B cell (primary cell): ENCODE measurements at regions not wholly inside any gene's neighbourhood (a gene's known extent, or its start where the extent isn't known, plus 50 kb on each side); places are given as distances from the start of the nearest gene placed in this dataset.

Source experiments
- EZH2 ChIP-seq: IDR thresholded peaks from 2 replicates; pipeline ENCODE4 v1.6.1; 2012; ENCODE audit warnings: borderline replicate concordance, low read depth, mild to moderate bottlenecking, moderate library complexity, low read length; ENCODE audit not compliant: insufficient read depth, poor library complexity, severe bottlenecking
- TF ChIP-seq, protein P1 (sequence below): fragments of 200-600 bp; IDR thresholded peaks from one replicate; pipeline ENCODE4 v1.8.0; 2022; ENCODE audit warnings: antibody characterized with exemption, mild to moderate bottlenecking

DNA sequence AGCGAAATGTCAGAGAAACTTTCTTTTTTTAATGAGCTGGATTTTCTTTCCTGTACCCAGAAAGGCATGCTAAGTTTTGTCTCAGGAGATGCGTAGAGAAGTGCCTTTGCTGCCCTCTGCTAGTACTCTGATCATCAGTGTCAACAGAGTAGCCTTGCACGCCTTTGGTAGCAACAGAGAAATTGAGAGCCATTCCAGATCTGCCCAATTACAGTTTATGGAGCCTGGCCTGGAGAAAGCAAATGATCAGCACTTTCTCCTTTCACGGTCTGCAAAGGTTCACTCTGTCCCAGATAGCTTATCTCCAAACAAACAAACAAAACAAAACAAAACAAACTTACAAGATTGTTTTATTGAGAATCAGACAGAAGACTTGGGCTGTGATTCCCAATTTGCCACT lies 792.8 kb upstream of the PIK3C3 start:
- TF ChIP-seq, protein P1, sequence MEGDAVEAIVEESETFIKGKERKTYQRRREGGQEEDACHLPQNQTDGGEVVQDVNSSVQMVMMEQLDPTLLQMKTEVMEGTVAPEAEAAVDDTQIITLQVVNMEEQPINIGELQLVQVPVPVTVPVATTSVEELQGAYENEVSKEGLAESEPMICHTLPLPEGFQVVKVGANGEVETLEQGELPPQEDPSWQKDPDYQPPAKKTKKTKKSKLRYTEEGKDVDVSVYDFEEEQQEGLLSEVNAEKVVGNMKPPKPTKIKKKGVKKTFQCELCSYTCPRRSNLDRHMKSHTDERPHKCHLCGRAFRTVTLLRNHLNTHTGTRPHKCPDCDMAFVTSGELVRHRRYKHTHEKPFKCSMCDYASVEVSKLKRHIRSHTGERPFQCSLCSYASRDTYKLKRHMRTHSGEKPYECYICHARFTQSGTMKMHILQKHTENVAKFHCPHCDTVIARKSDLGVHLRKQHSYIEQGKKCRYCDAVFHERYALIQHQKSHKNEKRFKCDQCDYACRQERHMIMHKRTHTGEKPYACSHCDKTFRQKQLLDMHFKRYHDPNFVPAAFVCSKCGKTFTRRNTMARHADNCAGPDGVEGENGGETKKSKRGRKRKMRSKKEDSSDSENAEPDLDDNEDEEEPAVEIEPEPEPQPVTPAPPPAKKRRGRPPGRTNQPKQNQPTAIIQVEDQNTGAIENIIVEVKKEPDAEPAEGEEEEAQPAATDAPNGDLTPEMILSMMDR, result no peak
- TF ChIP-seq EZH2, result no peak
